HL-60 (cell line): ENCODE measurements at regions not wholly inside any gene's neighbourhood (a gene's known extent, or its start where the extent isn't known, plus 50 kb on each side); places are given as distances from the start of the nearest gene placed in this dataset.

Source experiments
- DNase-seq, 2 experiments: peaks; one replicate each; pipeline ENCODE4 v3.0.0-alpha.2; 2010 to 2020; ENCODE audit warnings: low read depth in 1 of 2, low spot score in 1 of 2
- H3K27ac ChIP-seq: fragments of 250-450 bp; sonication (Bioruptor Pico); replicated peaks from 2 replicates; pipeline ENCODE4 v1.5.1; 2020; ENCODE audit warnings: mild to moderate bottlenecking, moderate library complexity
- H3K27me3 ChIP-seq: fragments of 250-450 bp; sonication (Bioruptor Pico); 2 replicates; pipeline ENCODE4 v1.5.1; 2021; ENCODE audit warnings: mild to moderate bottlenecking, moderate library complexity; ENCODE audit not compliant: insufficient read depth, poor library complexity, severe bottlenecking
- H3K4me3 ChIP-seq: replicated peaks from 2 replicates; pipeline ENCODE4 v1.5.1; 2011; ENCODE audit warnings: mild to moderate bottlenecking, control low read depth, low read length; ENCODE audit not compliant: insufficient read depth
- GABPA ChIP-seq: IDR thresholded peaks from 2 replicates; pipeline ENCODE4 v1.6.1; 2012; ENCODE audit warnings: low read depth
- POLR2AphosphoS5 ChIP-seq: IDR thresholded peaks from 2 replicates; pipeline ENCODE4 v1.6.1; 2012; ENCODE audit warnings: low read depth
- REST ChIP-seq: IDR thresholded peaks from 2 replicates; pipeline ENCODE4 v1.6.1; 2012; ENCODE audit warnings: low read depth; ENCODE audit not compliant: insufficient replicate concordance
- SPI1 ChIP-seq: IDR thresholded peaks from 2 replicates; pipeline ENCODE4 v1.6.1; 2012; ENCODE audit warnings: low read depth, mild to moderate bottlenecking, borderline replicate concordance
- TF ChIP-seq, protein P1 (sequence below): IDR thresholded peaks from one replicate; pipeline ENCODE4 v1.5.1; 2011; ENCODE audit warnings: low read length, control low read depth, inconsistent platforms; ENCODE audit not compliant: insufficient read depth

DNA sequence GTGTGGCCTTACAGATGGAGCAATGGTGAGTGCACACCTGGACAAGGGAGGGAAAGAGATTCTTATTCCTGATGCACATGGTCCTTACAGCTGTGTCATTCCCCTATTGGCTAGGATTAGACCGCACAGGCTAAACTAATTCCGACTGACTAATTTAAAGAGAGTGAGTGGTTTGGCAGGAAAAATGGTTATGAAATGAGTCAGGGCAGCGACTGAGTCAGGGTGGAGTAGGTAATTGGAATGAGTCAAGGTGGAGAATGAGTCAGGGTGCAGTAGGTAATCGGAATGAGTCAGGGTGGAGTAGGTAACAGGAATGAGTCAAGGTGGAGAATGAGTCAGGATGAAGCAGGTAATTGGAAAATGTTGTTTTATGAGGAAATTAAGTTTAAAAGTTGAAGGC is 1353.7 kb upstream of the LRRTM1 start:
- Histone ChIP-seq H3K27me3 (no peaks in the 10 kb centered on the region), H3K4me3 (no peak overlapping the region), H3K27ac (no peak overlapping the region)
- DNase-seq: no peak
- TF ChIP-seq, protein P1, sequence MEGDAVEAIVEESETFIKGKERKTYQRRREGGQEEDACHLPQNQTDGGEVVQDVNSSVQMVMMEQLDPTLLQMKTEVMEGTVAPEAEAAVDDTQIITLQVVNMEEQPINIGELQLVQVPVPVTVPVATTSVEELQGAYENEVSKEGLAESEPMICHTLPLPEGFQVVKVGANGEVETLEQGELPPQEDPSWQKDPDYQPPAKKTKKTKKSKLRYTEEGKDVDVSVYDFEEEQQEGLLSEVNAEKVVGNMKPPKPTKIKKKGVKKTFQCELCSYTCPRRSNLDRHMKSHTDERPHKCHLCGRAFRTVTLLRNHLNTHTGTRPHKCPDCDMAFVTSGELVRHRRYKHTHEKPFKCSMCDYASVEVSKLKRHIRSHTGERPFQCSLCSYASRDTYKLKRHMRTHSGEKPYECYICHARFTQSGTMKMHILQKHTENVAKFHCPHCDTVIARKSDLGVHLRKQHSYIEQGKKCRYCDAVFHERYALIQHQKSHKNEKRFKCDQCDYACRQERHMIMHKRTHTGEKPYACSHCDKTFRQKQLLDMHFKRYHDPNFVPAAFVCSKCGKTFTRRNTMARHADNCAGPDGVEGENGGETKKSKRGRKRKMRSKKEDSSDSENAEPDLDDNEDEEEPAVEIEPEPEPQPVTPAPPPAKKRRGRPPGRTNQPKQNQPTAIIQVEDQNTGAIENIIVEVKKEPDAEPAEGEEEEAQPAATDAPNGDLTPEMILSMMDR: no peak
- no peak for TF ChIP-seq GABPA
- TF ChIP-seq POLR2AphosphoS5: no peak
- no peak for TF ChIP-seq REST
- TF ChIP-seq SPI1: no peak

GRCh38 chr2:81650048-81650971 is 1345.8 kb upstream of the LRRTM1 start:
- TF ChIP-seq REST: no peak
- no peak for TF ChIP-seq GABPA
- TF ChIP-seq, protein P1: peak; percentile 8
- no peak for TF ChIP-seq POLR2AphosphoS5
- no peak for TF ChIP-seq SPI1
- H3K4me3 ChIP-seq: no peak overlapping the region
- no peak overlapping the region for H3K27ac ChIP-seq
- no peak for DNase-seq
- H3K27me3 ChIP-seq: no peaks in the 10 kb centered on the region

DNA sequence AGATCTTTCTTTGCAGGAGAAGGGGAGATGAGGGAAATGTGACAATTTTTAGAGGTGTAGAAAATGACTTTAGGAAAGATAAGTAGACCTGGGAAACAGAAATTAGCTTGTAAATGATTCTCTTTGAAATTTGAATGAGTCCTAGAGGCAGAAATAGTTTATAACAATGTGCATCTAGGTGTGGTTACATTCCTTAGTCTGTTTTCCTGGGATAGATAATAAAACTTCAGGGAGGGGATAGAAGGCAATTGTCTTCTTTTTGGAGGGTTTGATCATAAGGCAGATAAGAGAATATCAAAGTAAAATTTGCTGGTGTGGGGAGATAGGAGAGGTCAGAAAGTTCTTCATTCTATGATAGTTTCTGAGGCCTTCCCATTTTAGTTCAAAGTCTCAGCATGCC is 1344.3 kb upstream of the LRRTM1 start:
- DNase-seq: no peak
- Histone ChIP-seq H3K27me3 (no peaks in the 10 kb centered on the region), H3K27ac (no peak overlapping the region), H3K4me3 (no peak overlapping the region)
- no peak for TF ChIP-seq POLR2AphosphoS5
- TF ChIP-seq SPI1: no peak
- TF ChIP-seq, protein P1: no peak
- TF ChIP-seq GABPA: no peak
- TF ChIP-seq REST: no peak
